Hippocampal formation (tissue), 2 donors: ENCODE measurements at regions not wholly inside any gene's neighbourhood (a gene's known extent, or its start where the extent isn't known, plus 50 kb on each side); places are given as distances from the start of the nearest gene placed in this dataset.

ENCODE experiments used
- DNase-seq, 2 donors: peaks; one replicate each; lab custom pipeline; 2025; lab: John Stamatoyannopoulos, UW

GRCh38 chr6:15876406-15876805, 213.6 kb upstream of the DTNBP1 start:
- no peak for DNase-seq

- no peak for DNase-seq
Observed at GRCh38 chr6:15875797-15876196, 213.0 kb upstream of the DTNBP1 start.

GRCh38 chr6:15874821-15875220, 212.0 kb upstream of the DTNBP1 start:
- DNase-seq = no peak

GRCh38 chr6:15874326-15874725, 211.5 kb upstream of the DTNBP1 start:
- DNase-seq = no peak

GRCh38 chr6:15872241-15873103, 209.6 kb upstream of the DTNBP1 start:
- no peak for DNase-seq

GRCh38 chr6:15871276-15871675, 208.4 kb upstream of the DTNBP1 start:
- no peak for DNase-seq

GRCh38 chr6:15870333-15871043, 207.7 kb upstream of the DTNBP1 start:
- DNase-seq = no peak

- DNase-seq = no peak
Observed at GRCh38 chr6:15864708-15865062, 201.9 kb upstream of the DTNBP1 start.

GRCh38 chr6:15864038-15864707, 201.3 kb upstream of the DTNBP1 start:
- DNase-seq = no peak

GRCh38 chr6:15862810-15863209, 200.0 kb upstream of the DTNBP1 start:
- no peak for DNase-seq

- DNase-seq = no peak
Observed at GRCh38 chr6:15861486-15861885, 198.7 kb upstream of the DTNBP1 start.

GRCh38 chr6:15854826-15855710, 192.2 kb upstream of the DTNBP1 start:
- DNase-seq = no peak

GRCh38 chr6:15854378-15854777, 191.6 kb upstream of the DTNBP1 start:
- no peak for DNase-seq

- DNase-seq = no peak
Observed at GRCh38 chr6:15853259-15853658, 190.4 kb upstream of the DTNBP1 start.

- DNase-seq = no peak
Observed at GRCh38 chr6:15852289-15852688, 189.5 kb upstream of the DTNBP1 start.

GRCh38 chr6:15849395-15849794, 186.6 kb upstream of the DTNBP1 start:
- DNase-seq = no peak

GRCh38 chr6:15845492-15845891, 182.7 kb upstream of the DTNBP1 start:
- no peak for DNase-seq

GRCh38 chr6:15843764-15844163, 180.9 kb upstream of the DTNBP1 start:
- no peak for DNase-seq

- no peak for DNase-seq
Observed at GRCh38 chr6:15843226-15843625, 180.4 kb upstream of the DTNBP1 start.

GRCh38 chr6:15842727-15843117, 179.9 kb upstream of the DTNBP1 start:
- no peak for DNase-seq

- no peak for DNase-seq
Observed at GRCh38 chr6:15841937-15842726, 179.3 kb upstream of the DTNBP1 start.
